Hepatocyte (in vitro differentiated cells): ENCODE measurements at regions not wholly inside any gene's neighbourhood (a gene's known extent, or its start where the extent isn't known, plus 50 kb on each side); places are given as distances from the start of the nearest gene placed in this dataset.

Experiments used
- DNase-seq: peaks from one replicate; pipeline ENCODE4 v3.0.0-alpha.2; 2016; ENCODE audit warnings: low spot score
- H2AFZ ChIP-seq: fragments of 200-600 bp; sonication (generic); 2 replicates; pipeline ENCODE4 v1.6.0; 2016; ENCODE audit warnings: antibody characterized with exemption, mild to moderate bottlenecking
- H3K27ac ChIP-seq: fragments of 200-600 bp; sonication (generic); 2 replicates; pipeline ENCODE4 v1.5.1; 2016; ENCODE audit warnings: mild to moderate bottlenecking
- H3K27me3 ChIP-seq: fragments of 200-600 bp; sonication (generic); 2 replicates; pipeline ENCODE4 v1.6.1; 2016
- H3K36me3 ChIP-seq: fragments of 200-600 bp; sonication (generic); replicated peaks from 2 replicates; pipeline ENCODE4 v1.5.1; 2016; ENCODE audit warnings: low read depth; ENCODE audit not compliant: insufficient read depth
- H3K4me1 ChIP-seq: fragments of 200-600 bp; sonication (generic); 2 replicates; pipeline ENCODE4 v1.5.1; 2016; ENCODE audit warnings: mild to moderate bottlenecking, moderate library complexity; ENCODE audit not compliant: insufficient read depth
- H3K4me2 ChIP-seq: fragments of 200-600 bp; sonication (generic); 2 replicates; pipeline ENCODE4 v1.6.0; 2016
- H3K4me3 ChIP-seq: fragments of 200-600 bp; sonication (generic); 2 replicates; pipeline ENCODE4 v1.5.1; 2016; ENCODE audit warnings: mild to moderate bottlenecking
- H3K79me2 ChIP-seq: fragments of 200-600 bp; sonication (generic); 2 replicates; pipeline ENCODE4 v1.6.0; 2017; ENCODE audit warnings: mild to moderate bottlenecking
- H3K9me2 ChIP-seq: fragments of 200-600 bp; sonication (generic); replicated peaks from 2 replicates; pipeline ENCODE4 v1.6.0; 2017; ENCODE audit warnings: mild to moderate bottlenecking; ENCODE audit not compliant: insufficient read depth
- H3K9me3 ChIP-seq: fragments of 200-600 bp; sonication (generic); 2 replicates; pipeline ENCODE4 v1.5.1; 2016; ENCODE audit warnings: low read depth, mild to moderate bottlenecking
- H4K20me1 ChIP-seq: fragments of 200-600 bp; sonication (generic); 2 replicates; pipeline ENCODE4 v1.6.0; 2016; ENCODE audit warnings: mild to moderate bottlenecking; ENCODE audit not compliant: insufficient read depth, poor library complexity, severe bottlenecking
- CTCF ChIP-seq: fragments of 200-600 bp; sonication (generic); IDR thresholded peaks from 2 replicates; pipeline ENCODE4 v1.5.1; 2016; ENCODE audit warnings: antibody characterized with exemption, mild to moderate bottlenecking; ENCODE audit not compliant: poor library complexity
- EZH2 ChIP-seq: fragments of 200-600 bp; sonication (generic); IDR thresholded peaks from 2 replicates; pipeline ENCODE4 v1.6.1; 2016; ENCODE audit warnings: antibody characterized with exemption, mild to moderate bottlenecking, borderline replicate concordance
- EZH2phosphoT487 ChIP-seq: fragments of 200-600 bp; sonication (generic); IDR thresholded peaks from one replicate; pipeline ENCODE4 v1.6.1; 2018; ENCODE audit warnings: antibody characterized with exemption, mild to moderate bottlenecking, low read depth, moderate library complexity; ENCODE audit not compliant: unreplicated experiment, severe bottlenecking
- WGBS: methylation state at CpG from one replicate; pipeline ENCODE4 v1.1.6; 2016; ENCODE audit warnings: low lambda C conversion rate; ENCODE audit errors: missing lambda C conversion rate; 5-methylcytosine and 5-hydroxymethylcytosine counted together

DNA sequence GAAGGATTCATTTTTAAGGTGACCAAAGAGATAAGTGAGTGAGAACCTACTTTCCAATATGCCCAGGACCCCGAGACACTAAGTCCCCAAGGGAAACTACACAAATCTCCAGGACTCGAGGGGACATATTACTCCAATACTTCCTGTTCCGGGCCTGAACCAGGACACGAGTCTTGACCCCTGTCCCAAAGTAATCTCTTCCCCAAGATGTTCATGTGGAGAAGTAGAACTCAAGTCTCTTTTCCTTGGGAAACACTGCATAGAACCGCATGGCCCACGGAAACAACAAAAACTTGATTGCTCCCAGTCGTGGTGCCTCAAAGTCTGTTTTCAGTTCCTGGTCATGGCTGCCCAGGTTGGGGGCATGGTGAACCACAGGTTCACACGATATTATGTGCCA, 87.2 kb upstream of the ZEB2 start:
- H3K27ac ChIP-seq, result no peak overlapping the region

GRCh38 chr2:144606466-144607095, 86.7 kb upstream of the ZEB2 start:
- 86% methylated on average over 1 of the region's 1 CpG for WGBS
- no peak overlapping the region for H3K27ac ChIP-seq
- TF ChIP-seq CTCF (no peak), EZH2phosphoT487 (no peak), EZH2 (no peak)

More for the DNA sequence above, 87.2 kb upstream of the ZEB2 start:
- no peaks in the 10 kb centered on the region for H3K27me3 ChIP-seq
- H3K4me2 ChIP-seq, result no peak overlapping the region
- no peaks in the 10 kb centered on the region for H4K20me1 ChIP-seq
- H3K4me1 ChIP-seq, result no peaks in the 10 kb centered on the region
- no peaks in the 10 kb centered on the region for H3K9me2 ChIP-seq
- no peak for DNase-seq
- TF ChIP-seq CTCF, result no peak
- TF ChIP-seq EZH2, result no peak
- TF ChIP-seq EZH2phosphoT487, result no peak
- H3K9me3 ChIP-seq, result no peaks in the 10 kb centered on the region
- 98% methylated on average over 8 of the region's 8 CpGs for WGBS
- H2AFZ ChIP-seq, result no peak overlapping the region
- no peaks in the 10 kb centered on the region for H3K79me2 ChIP-seq
- no peaks in the 10 kb centered on the region for H3K36me3 ChIP-seq
- no peak overlapping the region for H3K4me3 ChIP-seq

GRCh38 chr2:144605231-144605840, 85.4 kb upstream of the ZEB2 start:
- no peaks in the 10 kb centered on the region for H3K36me3 ChIP-seq
- TF ChIP-seq EZH2, result no peak
- no peak for TF ChIP-seq CTCF
- no peak for TF ChIP-seq EZH2phosphoT487

More at GRCh38 chr2:144606466-144607095, 86.7 kb upstream of the ZEB2 start:
- Histone ChIP-seq H3K4me2 (no peak overlapping the region), H3K79me2 (no peaks in the 10 kb centered on the region), H3K36me3 (no peaks in the 10 kb centered on the region), H3K4me3 (no peak overlapping the region), H3K4me1 (no peaks in the 10 kb centered on the region), H3K9me3 (no peaks in the 10 kb centered on the region), H4K20me1 (no peaks in the 10 kb centered on the region), H3K27me3 (no peaks in the 10 kb centered on the region), H3K9me2 (no peaks in the 10 kb centered on the region), H2AFZ (no peak overlapping the region)
- DNase-seq, result no peak

More at GRCh38 chr2:144605231-144605840, 85.4 kb upstream of the ZEB2 start:
- Histone ChIP-seq H3K27ac (no peak overlapping the region), H3K4me2 (no peak overlapping the region), H3K9me2 (no peaks in the 10 kb centered on the region), H3K4me3 (no peak overlapping the region), H3K4me1 (no peaks in the 10 kb centered on the region), H4K20me1 (no peaks in the 10 kb centered on the region), H2AFZ (no peak overlapping the region), H3K9me3 (no peaks in the 10 kb centered on the region), H3K79me2 (no peaks in the 10 kb centered on the region), H3K27me3 (no peaks in the 10 kb centered on the region)
- DNase-seq, result no peak
- WGBS, result 91% methylated on average over 7 of the region's 7 CpGs
